GM19328 (cell line): ENCODE measurements at regions not wholly inside any gene's neighbourhood (a gene's known extent, or its start where the extent isn't known, plus 50 kb on each side); places are given as distances from the start of the nearest gene placed in this dataset.

ENCODE experiments used
- ATAC-seq: cut with Tn5 transposase; IDR thresholded peaks from one replicate; pipeline ENCODE4 v1.9.1; 2021; ENCODE audit warnings: mild to moderate bottlenecking, moderate library complexity; ENCODE audit not compliant: unreplicated experiment

GRCh38 chr2:103103678-103104077, 341.8 kb downstream of the TMEM182 start:
- ATAC-seq, result no peak

GRCh38 chr2:103119352-103119751, 357.5 kb downstream of the TMEM182 start:
- ATAC-seq, result no peak

- no peak for ATAC-seq
These were observed 359.3 kb downstream of the TMEM182 start for GRCh38 chr2:103121106-103121505.

- ATAC-seq, result no peak
These were observed 361.7 kb downstream of the TMEM182 start for GRCh38 chr2:103123516-103123915.

GRCh38 chr2:103130857-103131256, 369.0 kb downstream of the TMEM182 start:
- ATAC-seq, result no peak

- ATAC-seq, result peak; percentile 97
These were observed 370.8 kb downstream of the TMEM182 start for GRCh38 chr2:103132536-103133217.

GRCh38 chr2:103135679-103136078, 373.8 kb downstream of the TMEM182 start:
- no peak for ATAC-seq

- no peak for ATAC-seq
These were observed 376.5 kb downstream of the TMEM182 start for GRCh38 chr2:103138123-103138901.

- no peak for ATAC-seq
These were observed 377.9 kb downstream of the TMEM182 start for GRCh38 chr2:103139628-103140268.

- ATAC-seq, result no peak
These were observed 383.0 kb downstream of the TMEM182 start for GRCh38 chr2:103144837-103145236.

GRCh38 chr2:103145739-103146138, 383.9 kb downstream of the TMEM182 start:
- ATAC-seq, result no peak

GRCh38 chr2:103151046-103151445, 389.2 kb downstream of the TMEM182 start:
- ATAC-seq, result no peak

- no peak for ATAC-seq
These were observed 390.7 kb downstream of the TMEM182 start for GRCh38 chr2:103152556-103152955.

- no peak for ATAC-seq
These were observed 391.9 kb downstream of the TMEM182 start for GRCh38 chr2:103153580-103154284.

- no peak for ATAC-seq
These were observed 393.5 kb downstream of the TMEM182 start for GRCh38 chr2:103155308-103155707.

GRCh38 chr2:103159018-103159417, 397.2 kb downstream of the TMEM182 start:
- ATAC-seq, result no peak

GRCh38 chr2:103161456-103162289, 399.8 kb downstream of the TMEM182 start:
- ATAC-seq, result peak; percentile 67

GRCh38 chr2:103164748-103165147, 402.9 kb downstream of the TMEM182 start:
- no peak for ATAC-seq

GRCh38 chr2:103165836-103166235, 404.0 kb downstream of the TMEM182 start:
- no peak for ATAC-seq
